ENCODE measurements at regions not wholly inside any gene's neighbourhood (a gene's known extent, or its start where the extent isn't known, plus 50 kb on each side); places are given as distances from the start of the nearest gene placed in this dataset.

- H3K4me1 ChIP-seq: peaks cover 0 to 4% of the 10 kb centered on the region in 2 donors
- TF ChIP-seq, protein P1, sequence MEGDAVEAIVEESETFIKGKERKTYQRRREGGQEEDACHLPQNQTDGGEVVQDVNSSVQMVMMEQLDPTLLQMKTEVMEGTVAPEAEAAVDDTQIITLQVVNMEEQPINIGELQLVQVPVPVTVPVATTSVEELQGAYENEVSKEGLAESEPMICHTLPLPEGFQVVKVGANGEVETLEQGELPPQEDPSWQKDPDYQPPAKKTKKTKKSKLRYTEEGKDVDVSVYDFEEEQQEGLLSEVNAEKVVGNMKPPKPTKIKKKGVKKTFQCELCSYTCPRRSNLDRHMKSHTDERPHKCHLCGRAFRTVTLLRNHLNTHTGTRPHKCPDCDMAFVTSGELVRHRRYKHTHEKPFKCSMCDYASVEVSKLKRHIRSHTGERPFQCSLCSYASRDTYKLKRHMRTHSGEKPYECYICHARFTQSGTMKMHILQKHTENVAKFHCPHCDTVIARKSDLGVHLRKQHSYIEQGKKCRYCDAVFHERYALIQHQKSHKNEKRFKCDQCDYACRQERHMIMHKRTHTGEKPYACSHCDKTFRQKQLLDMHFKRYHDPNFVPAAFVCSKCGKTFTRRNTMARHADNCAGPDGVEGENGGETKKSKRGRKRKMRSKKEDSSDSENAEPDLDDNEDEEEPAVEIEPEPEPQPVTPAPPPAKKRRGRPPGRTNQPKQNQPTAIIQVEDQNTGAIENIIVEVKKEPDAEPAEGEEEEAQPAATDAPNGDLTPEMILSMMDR (IDR thresholded peaks at IDR 0.05): no peak
- no peaks in the 10 kb centered on the region for H3K36me3 ChIP-seq
- H3K27ac ChIP-seq: no peak overlapping the region
- H3K9me3 ChIP-seq: no peaks in the 10 kb centered on the region
- no peak for DNase-seq (ENCODE audit: low spot score)
- H3K27me3 ChIP-seq: no peaks in the 10 kb centered on the region
- H3K4me3 ChIP-seq: no peak overlapping the region
Observed at GRCh38 chr11:13102513-13102840, 93.4 kb downstream of the RASSF10 start.

GRCh38 chr11:13102865-13103539 is 93.9 kb downstream of the RASSF10 start:
- H3K9me3 ChIP-seq: no peaks in the 10 kb centered on the region
- H3K4me3 ChIP-seq: no peak overlapping the region
- no peaks in the 10 kb centered on the region for H3K36me3 ChIP-seq
- H3K27ac ChIP-seq: no peak overlapping the region
- DNase-seq (ENCODE audit: low spot score): no peak
- TF ChIP-seq, protein P1 (IDR thresholded peaks at IDR 0.05): no peak
- H3K4me1 ChIP-seq: peaks cover 0 to 4% of the 10 kb centered on the region in 2 donors
- no peaks in the 10 kb centered on the region for H3K27me3 ChIP-seq

DNA sequence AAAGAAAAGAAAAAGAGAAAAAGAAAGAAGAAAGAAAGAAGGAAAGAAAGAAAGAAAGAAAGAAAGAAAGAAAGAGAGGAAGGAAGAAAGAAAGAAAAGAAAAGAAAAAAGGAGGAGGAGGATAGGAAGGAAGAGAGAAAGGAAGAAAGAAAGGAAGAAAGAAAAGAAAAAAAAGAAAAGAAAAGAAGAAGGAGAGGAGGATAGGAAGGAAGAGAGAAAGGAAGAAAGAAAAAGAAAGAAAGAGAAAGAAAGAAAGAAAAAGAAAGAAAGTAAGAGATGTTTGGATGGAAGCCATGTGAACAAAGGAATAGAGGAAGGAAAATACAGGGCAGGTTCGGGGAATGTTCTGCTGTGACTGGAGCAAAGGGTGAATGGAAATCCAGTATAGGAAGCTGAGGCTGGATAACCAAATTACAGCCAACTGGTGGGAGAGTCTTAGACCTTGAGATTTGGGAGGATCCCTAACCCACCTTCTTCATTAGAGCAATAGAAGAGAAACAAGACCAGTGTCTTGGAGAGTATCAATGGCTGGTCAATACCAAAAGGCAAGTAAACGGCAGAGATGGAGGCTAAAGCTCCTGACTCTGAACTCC is 94.9 kb downstream of the RASSF10 start:
- TF ChIP-seq, protein P1 (IDR thresholded peaks at IDR 0.05): no peak
- no peak for DNase-seq (ENCODE audit: low spot score)
- Histone ChIP-seq H3K27ac (no peak overlapping the region), H3K4me3 (no peak overlapping the region), H3K36me3 (no peaks in the 10 kb centered on the region), H3K9me3 (no peaks in the 10 kb centered on the region), H3K27me3 (no peaks in the 10 kb centered on the region), H3K4me1 (peaks cover 0 to 4% of the 10 kb centered on the region in 2 donors)

DNA sequence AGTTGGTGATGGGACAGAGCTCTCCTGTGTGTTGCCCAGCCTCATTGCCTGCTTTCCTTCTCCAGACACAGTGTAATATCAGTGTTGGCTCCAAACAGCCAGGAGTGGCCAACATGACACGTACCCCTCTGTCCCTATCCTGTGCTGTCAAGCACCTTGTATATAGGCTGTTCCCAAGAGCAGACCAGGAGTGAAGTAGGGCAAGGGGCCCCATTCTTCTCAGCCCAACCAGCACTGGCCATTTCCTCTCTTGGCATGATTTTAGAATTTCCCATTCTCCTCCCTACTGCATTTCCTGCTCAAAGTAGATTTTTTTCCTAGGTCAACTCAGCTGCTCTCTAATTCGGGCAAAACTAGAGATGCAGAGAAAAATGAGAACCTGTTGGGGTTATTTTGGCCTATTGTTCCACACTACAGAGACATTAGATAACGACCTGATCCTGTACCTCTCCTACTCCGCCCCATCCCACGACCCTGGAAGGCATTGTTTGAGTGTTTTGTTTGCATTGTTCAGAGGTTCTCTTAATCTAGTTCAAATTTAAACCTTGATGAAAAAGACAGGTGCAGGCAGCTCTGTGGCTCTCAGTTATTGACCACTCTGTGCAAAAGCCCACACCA is 95.6 kb downstream of the RASSF10 start:
- Histone ChIP-seq H3K9me3 (no peaks in the 10 kb centered on the region), H3K27me3 (no peaks in the 10 kb centered on the region), H3K36me3 (no peaks in the 10 kb centered on the region), H3K4me3 (no peak overlapping the region), H3K27ac (no peak overlapping the region), H3K4me1 (peaks cover 0 to 4% of the 10 kb centered on the region in 2 donors)
- DNase-seq (ENCODE audit: low spot score): no peak
- TF ChIP-seq, protein P1 (IDR thresholded peaks at IDR 0.05): no peak

GRCh38 chr11:13105237-13105844 is 96.2 kb downstream of the RASSF10 start:
- no peak for DNase-seq (ENCODE audit: low spot score)
- H3K27me3 ChIP-seq: no peaks in the 10 kb centered on the region
- H3K9me3 ChIP-seq: no peaks in the 10 kb centered on the region
- no peak overlapping the region for H3K4me3 ChIP-seq
- no peaks in the 10 kb centered on the region for H3K36me3 ChIP-seq
- TF ChIP-seq, protein P1 (IDR thresholded peaks at IDR 0.05): no peak
- H3K4me1 ChIP-seq: peaks cover 0 to 4% of the 10 kb centered on the region in 2 donors
- H3K27ac ChIP-seq: no peak overlapping the region
